ENCODE measurements at regions not wholly inside any gene's neighbourhood (a gene's known extent, or its start where the extent isn't known, plus 50 kb on each side); places are given as distances from the start of the nearest gene placed in this dataset.

DNA sequence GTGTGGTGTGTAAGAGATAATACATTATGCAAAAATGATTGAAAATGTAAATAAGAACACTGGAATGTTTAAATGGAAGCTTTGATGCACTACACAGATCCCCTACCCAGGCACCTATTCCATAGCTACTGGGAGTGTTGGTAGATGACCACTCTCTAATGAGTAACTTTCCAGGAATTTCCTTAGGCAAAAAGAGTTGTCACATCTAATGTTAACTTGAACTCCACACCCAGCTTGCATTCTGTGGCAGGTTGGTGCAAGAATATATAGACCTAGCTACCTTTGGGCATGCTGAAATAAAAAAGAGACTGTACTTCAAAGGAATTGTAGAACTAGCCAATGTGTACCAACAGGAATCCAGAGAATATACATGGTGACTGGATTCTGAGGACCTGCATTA, 1254.2 kb upstream of the EYS start:
- H3K4me3 ChIP-seq (ENCODE audit: low read depth in 1 of 2, low read length in 2 of 2): no peak overlapping the region
- H3K9ac ChIP-seq (ENCODE audit: low read depth, low read length): no peak overlapping the region
- no peak overlapping the region for H3K4me2 ChIP-seq (ENCODE audit: insufficient read depth, low read length)
- no peak for TF ChIP-seq EZH2 (IDR thresholded peaks at IDR 0.05; ENCODE audit: borderline replicate concordance, low read depth, low read length, severe bottlenecking)
- TF ChIP-seq, protein P1, sequence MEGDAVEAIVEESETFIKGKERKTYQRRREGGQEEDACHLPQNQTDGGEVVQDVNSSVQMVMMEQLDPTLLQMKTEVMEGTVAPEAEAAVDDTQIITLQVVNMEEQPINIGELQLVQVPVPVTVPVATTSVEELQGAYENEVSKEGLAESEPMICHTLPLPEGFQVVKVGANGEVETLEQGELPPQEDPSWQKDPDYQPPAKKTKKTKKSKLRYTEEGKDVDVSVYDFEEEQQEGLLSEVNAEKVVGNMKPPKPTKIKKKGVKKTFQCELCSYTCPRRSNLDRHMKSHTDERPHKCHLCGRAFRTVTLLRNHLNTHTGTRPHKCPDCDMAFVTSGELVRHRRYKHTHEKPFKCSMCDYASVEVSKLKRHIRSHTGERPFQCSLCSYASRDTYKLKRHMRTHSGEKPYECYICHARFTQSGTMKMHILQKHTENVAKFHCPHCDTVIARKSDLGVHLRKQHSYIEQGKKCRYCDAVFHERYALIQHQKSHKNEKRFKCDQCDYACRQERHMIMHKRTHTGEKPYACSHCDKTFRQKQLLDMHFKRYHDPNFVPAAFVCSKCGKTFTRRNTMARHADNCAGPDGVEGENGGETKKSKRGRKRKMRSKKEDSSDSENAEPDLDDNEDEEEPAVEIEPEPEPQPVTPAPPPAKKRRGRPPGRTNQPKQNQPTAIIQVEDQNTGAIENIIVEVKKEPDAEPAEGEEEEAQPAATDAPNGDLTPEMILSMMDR (IDR thresholded peaks at IDR 0.05; ENCODE audit: borderline replicate concordance, extremely low read depth, low read length, poor library complexity, severe bottlenecking): no peak
- DNase-seq (no peak), ATAC-seq (ENCODE audit: insufficient read depth, low read depth) (no peak)
- H3K4me1 ChIP-seq (ENCODE audit: insufficient read depth, low read length): no peaks in the 10 kb centered on the region
- H3K9me3 ChIP-seq (ENCODE audit: insufficient read depth, low read length, severe bottlenecking): no peaks in the 10 kb centered on the region
- no peaks in the 10 kb centered on the region for H4K20me1 ChIP-seq (ENCODE audit: insufficient read depth, low read length)
- no peaks in the 10 kb centered on the region for H3K36me3 ChIP-seq (ENCODE audit: insufficient read depth, low read length)
- H2AFZ ChIP-seq (ENCODE audit: low read depth, low read length): no peak overlapping the region
- no peaks in the 10 kb centered on the region for H3K27me3 ChIP-seq (ENCODE audit: insufficient read depth, low read length, poor library complexity)
- H3K27ac ChIP-seq (ENCODE audit: low read length): no peak overlapping the region
- H3K79me2 ChIP-seq (ENCODE audit: insufficient read depth, low read length): no peaks in the 10 kb centered on the region

DNA sequence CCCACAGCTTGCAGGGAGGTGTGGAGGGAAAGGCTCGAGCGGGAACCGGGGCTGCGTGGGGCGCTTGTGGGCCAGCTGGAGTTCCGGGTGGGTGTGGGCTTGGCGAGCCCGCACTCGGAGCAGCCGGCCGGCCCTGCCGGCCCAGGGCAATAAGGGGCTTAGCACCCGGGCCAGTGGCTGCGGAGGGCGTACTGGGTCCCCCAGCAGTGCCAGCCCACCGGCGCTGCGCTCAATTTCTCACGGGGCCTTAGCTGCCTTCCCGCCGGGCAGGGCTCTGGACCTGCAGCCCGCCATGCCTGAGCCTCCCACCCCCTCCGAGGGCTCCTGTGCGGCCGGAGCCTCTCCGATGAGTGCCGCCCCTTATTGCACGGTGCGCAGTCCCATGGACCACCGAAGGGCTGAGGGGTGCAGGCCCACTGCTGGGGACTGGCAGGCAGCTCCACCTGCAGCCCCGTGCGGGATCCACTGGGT, 1242.2 kb upstream of the EYS start:
- ATAC-seq (ENCODE audit: insufficient read depth, low read depth) (no peak), DNase-seq (no peak)
- no peak overlapping the region for H3K4me3 ChIP-seq (ENCODE audit: low read depth in 1 of 2, low read length in 2 of 2)
- H3K36me3 ChIP-seq (ENCODE audit: insufficient read depth, low read length): no peaks in the 10 kb centered on the region
- no peak overlapping the region for H3K4me2 ChIP-seq (ENCODE audit: insufficient read depth, low read length)
- no peaks in the 10 kb centered on the region for H4K20me1 ChIP-seq (ENCODE audit: insufficient read depth, low read length)
- no peaks in the 10 kb centered on the region for H3K79me2 ChIP-seq (ENCODE audit: insufficient read depth, low read length)
- no peak overlapping the region for H3K27ac ChIP-seq (ENCODE audit: low read length)
- H3K9me3 ChIP-seq (ENCODE audit: insufficient read depth, low read length, severe bottlenecking): no peaks in the 10 kb centered on the region
- H3K27me3 ChIP-seq (ENCODE audit: insufficient read depth, low read length, poor library complexity): no peaks in the 10 kb centered on the region
- no peak for TF ChIP-seq EZH2 (IDR thresholded peaks at IDR 0.05; ENCODE audit: borderline replicate concordance, low read depth, low read length, severe bottlenecking)
- TF ChIP-seq, protein P1 (IDR thresholded peaks at IDR 0.05; ENCODE audit: borderline replicate concordance, extremely low read depth, low read length, poor library complexity, severe bottlenecking): no peak
- no peak overlapping the region for H3K9ac ChIP-seq (ENCODE audit: low read depth, low read length)
- no peaks in the 10 kb centered on the region for H3K4me1 ChIP-seq (ENCODE audit: insufficient read depth, low read length)
- H2AFZ ChIP-seq (ENCODE audit: low read depth, low read length): no peak overlapping the region

DNA sequence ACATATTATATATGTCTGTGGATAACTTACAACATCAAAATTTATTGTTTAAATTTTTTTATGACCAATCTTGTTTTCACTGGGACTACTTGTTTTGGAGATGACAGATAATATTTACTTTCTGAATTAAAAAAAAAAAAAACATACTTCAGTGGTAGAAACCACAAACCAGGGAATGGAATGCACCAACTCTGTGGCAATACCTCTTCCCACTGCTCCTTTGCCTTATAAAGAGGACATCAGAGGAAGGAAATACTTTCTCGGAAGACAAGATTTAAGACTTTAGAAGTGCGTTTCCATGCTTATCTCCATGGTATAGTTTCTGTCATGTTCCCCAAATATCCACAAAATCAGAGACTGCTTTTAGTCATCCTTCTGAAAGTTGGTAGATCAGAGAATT, 1241.1 kb upstream of the EYS start:
- ATAC-seq (ENCODE audit: insufficient read depth, low read depth) (no peak), DNase-seq (no peak)
- no peaks in the 10 kb centered on the region for H4K20me1 ChIP-seq (ENCODE audit: insufficient read depth, low read length)
- no peak overlapping the region for H3K27ac ChIP-seq (ENCODE audit: low read length)
- H3K4me1 ChIP-seq (ENCODE audit: insufficient read depth, low read length): no peaks in the 10 kb centered on the region
- H3K4me2 ChIP-seq (ENCODE audit: insufficient read depth, low read length): no peak overlapping the region
- no peaks in the 10 kb centered on the region for H3K79me2 ChIP-seq (ENCODE audit: insufficient read depth, low read length)
- H3K4me3 ChIP-seq (ENCODE audit: low read depth in 1 of 2, low read length in 2 of 2): no peak overlapping the region
- TF ChIP-seq, protein P1 (IDR thresholded peaks at IDR 0.05; ENCODE audit: borderline replicate concordance, extremely low read depth, low read length, poor library complexity, severe bottlenecking): no peak
- TF ChIP-seq EZH2 (IDR thresholded peaks at IDR 0.05; ENCODE audit: borderline replicate concordance, low read depth, low read length, severe bottlenecking): no peak
- H3K36me3 ChIP-seq (ENCODE audit: insufficient read depth, low read length): no peaks in the 10 kb centered on the region
- no peak overlapping the region for H2AFZ ChIP-seq (ENCODE audit: low read depth, low read length)
- no peak overlapping the region for H3K9ac ChIP-seq (ENCODE audit: low read depth, low read length)
- no peaks in the 10 kb centered on the region for H3K9me3 ChIP-seq (ENCODE audit: insufficient read depth, low read length, severe bottlenecking)
- no peaks in the 10 kb centered on the region for H3K27me3 ChIP-seq (ENCODE audit: insufficient read depth, low read length, poor library complexity)

DNA sequence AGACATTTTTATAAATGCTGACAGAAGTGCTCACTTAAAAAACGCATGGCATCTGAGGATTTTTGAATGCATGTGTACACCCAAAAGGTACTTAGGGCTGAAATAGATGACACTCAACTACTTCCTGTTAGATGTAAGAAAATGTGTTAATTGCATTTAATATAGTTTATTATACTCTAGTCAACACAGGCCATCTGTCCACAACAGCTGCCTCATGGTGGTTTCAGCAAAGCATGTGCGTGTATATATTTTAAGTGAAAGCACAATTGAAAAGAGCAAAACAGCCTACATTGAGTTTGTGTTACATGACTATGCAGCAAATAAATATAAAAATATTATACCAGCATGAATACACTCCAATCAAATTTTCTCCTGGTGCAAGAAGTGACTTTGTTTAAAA, 1233.0 kb upstream of the EYS start:
- Histone ChIP-seq H3K36me3 (ENCODE audit: insufficient read depth, low read length) (no peaks in the 10 kb centered on the region), H3K27ac (ENCODE audit: low read length) (no peak overlapping the region), H3K4me3 (ENCODE audit: low read depth in 1 of 2, low read length in 2 of 2) (no peak overlapping the region), H3K9ac (ENCODE audit: low read depth, low read length) (no peak overlapping the region), H3K27me3 (ENCODE audit: insufficient read depth, low read length, poor library complexity) (no peaks in the 10 kb centered on the region), H3K4me2 (ENCODE audit: insufficient read depth, low read length) (no peak overlapping the region), H2AFZ (ENCODE audit: low read depth, low read length) (no peak overlapping the region), H4K20me1 (ENCODE audit: insufficient read depth, low read length) (no peaks in the 10 kb centered on the region), H3K79me2 (ENCODE audit: insufficient read depth, low read length) (no peaks in the 10 kb centered on the region), H3K9me3 (ENCODE audit: insufficient read depth, low read length, severe bottlenecking) (peaks cover 5% of the 10 kb centered on the region), H3K4me1 (ENCODE audit: insufficient read depth, low read length) (no peaks in the 10 kb centered on the region)
- no peak for DNase-seq
- no peak for ATAC-seq (ENCODE audit: insufficient read depth, low read depth)
- no peak for TF ChIP-seq EZH2 (IDR thresholded peaks at IDR 0.05; ENCODE audit: borderline replicate concordance, low read depth, low read length, severe bottlenecking)
- TF ChIP-seq, protein P1 (IDR thresholded peaks at IDR 0.05; ENCODE audit: borderline replicate concordance, extremely low read depth, low read length, poor library complexity, severe bottlenecking): no peak
